Mucosa of stomach (tissue), 1 donor: ENCODE measurements at regions not wholly inside any gene's neighbourhood (a gene's known extent, or its start where the extent isn't known, plus 50 kb on each side); places are given as distances from the start of the nearest gene placed in this dataset.

Experiments used
- H3K27me3 ChIP-seq: one replicate; pipeline ENCODE4 v1.7.0; 2013; ENCODE audit warnings: mild to moderate bottlenecking, low read length; ENCODE audit not compliant: control insufficient read depth, insufficient read depth
- H3K36me3 ChIP-seq: one replicate; pipeline ENCODE4 v1.7.0; 2013; ENCODE audit warnings: low read length; ENCODE audit not compliant: control insufficient read depth, insufficient read depth
- H3K4me1 ChIP-seq: one replicate; pipeline ENCODE4 v1.7.0; 2013; ENCODE audit warnings: mild to moderate bottlenecking, low read length; ENCODE audit not compliant: control insufficient read depth, insufficient read depth
- H3K4me3 ChIP-seq: one replicate; pipeline ENCODE4 v1.7.0; 2013; ENCODE audit warnings: low read length
- H3K9ac ChIP-seq: one replicate; pipeline ENCODE4 v1.7.0; 2013; ENCODE audit warnings: mild to moderate bottlenecking, low read length, moderate library complexity
- H3K9me3 ChIP-seq: one replicate; pipeline ENCODE4 v1.7.0; 2013; ENCODE audit warnings: mild to moderate bottlenecking, low read length, moderate library complexity; ENCODE audit not compliant: control insufficient read depth
- donor health status: Pancreatic carcinoma.

- Histone ChIP-seq H3K36me3 (no peaks in the 10 kb centered on the region), H3K27me3 (no peaks in the 10 kb centered on the region), H3K9me3 (no peaks in the 10 kb centered on the region), H3K4me3 (no peak overlapping the region), H3K4me1 (peaks cover 9% of the 10 kb centered on the region), H3K9ac (no peak overlapping the region)
These were observed 147.5 kb upstream of the NCK2 start for GRCh38 chr2:105597011-105597805.

- Histone ChIP-seq H3K9me3 (no peaks in the 10 kb centered on the region), H3K9ac (no peak overlapping the region), H3K36me3 (no peaks in the 10 kb centered on the region), H3K4me1 (peaks cover 7% of the 10 kb centered on the region), H3K27me3 (no peaks in the 10 kb centered on the region), H3K4me3 (no peak overlapping the region)
These were observed 148.2 kb upstream of the NCK2 start for GRCh38 chr2:105596411-105596921.

- H3K4me1 ChIP-seq, result no peaks in the 10 kb centered on the region
- no peak overlapping the region for H3K9ac ChIP-seq
- H3K36me3 ChIP-seq, result no peaks in the 10 kb centered on the region
- no peak overlapping the region for H3K4me3 ChIP-seq
- H3K9me3 ChIP-seq, result no peaks in the 10 kb centered on the region
- no peaks in the 10 kb centered on the region for H3K27me3 ChIP-seq
These were observed 149.2 kb upstream of the NCK2 start for GRCh38 chr2:105595536-105595935.

GRCh38 chr2:105593221-105593967, 151.3 kb upstream of the NCK2 start:
- no peaks in the 10 kb centered on the region for H3K9me3 ChIP-seq
- no peak overlapping the region for H3K9ac ChIP-seq
- no peak overlapping the region for H3K4me3 ChIP-seq
- H3K4me1 ChIP-seq, result no peaks in the 10 kb centered on the region
- no peaks in the 10 kb centered on the region for H3K36me3 ChIP-seq
- no peaks in the 10 kb centered on the region for H3K27me3 ChIP-seq

GRCh38 chr2:105592288-105592687, 152.4 kb upstream of the NCK2 start:
- no peak overlapping the region for H3K4me3 ChIP-seq
- no peaks in the 10 kb centered on the region for H3K4me1 ChIP-seq
- no peaks in the 10 kb centered on the region for H3K27me3 ChIP-seq
- H3K36me3 ChIP-seq, result no peaks in the 10 kb centered on the region
- H3K9ac ChIP-seq, result no peak overlapping the region
- H3K9me3 ChIP-seq, result no peaks in the 10 kb centered on the region

DNA sequence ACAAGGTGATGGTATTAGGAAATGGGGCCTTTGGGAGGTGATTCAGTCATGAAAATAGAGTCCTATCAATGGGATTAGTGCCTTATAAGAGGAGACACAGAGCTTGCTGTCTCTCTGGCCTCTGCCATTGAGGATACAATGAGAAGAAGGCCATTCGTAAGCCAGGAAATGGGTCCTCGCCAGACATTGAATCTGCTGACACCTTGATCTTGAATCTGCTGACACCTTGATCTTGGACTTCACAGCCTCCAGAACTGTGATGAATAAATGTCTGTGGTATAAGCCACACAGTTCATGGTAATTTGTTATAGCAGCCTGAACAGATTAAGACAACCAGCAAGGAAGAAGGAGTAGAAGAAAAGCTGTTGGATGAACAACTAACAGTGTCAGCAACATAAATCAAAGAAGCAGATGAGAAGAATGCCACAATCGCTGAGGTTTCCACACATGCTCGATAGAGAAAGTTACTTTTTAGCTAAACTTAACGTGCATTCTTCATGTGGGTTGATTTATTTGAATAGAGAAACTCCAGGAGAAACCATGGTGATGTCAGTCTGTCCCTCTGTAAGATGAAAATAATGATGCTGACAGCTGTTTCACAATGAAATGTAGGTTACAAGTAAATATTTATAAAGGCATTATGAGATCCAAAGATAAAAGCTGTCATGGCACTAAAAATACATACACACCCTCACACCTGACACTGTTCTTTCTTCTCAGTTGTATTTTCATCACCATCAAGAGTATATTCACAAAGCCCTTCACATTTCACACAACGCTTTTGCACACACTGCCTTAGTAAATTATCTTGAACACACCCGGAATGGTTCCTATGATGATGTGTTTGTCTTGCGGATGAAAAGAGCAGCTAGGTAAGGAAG, 153.7 kb upstream of the NCK2 start:
- Histone ChIP-seq H3K9ac (no peak overlapping the region), H3K27me3 (no peaks in the 10 kb centered on the region), H3K4me1 (no peaks in the 10 kb centered on the region), H3K9me3 (no peaks in the 10 kb centered on the region), H3K4me3 (no peak overlapping the region), H3K36me3 (no peaks in the 10 kb centered on the region)

DNA sequence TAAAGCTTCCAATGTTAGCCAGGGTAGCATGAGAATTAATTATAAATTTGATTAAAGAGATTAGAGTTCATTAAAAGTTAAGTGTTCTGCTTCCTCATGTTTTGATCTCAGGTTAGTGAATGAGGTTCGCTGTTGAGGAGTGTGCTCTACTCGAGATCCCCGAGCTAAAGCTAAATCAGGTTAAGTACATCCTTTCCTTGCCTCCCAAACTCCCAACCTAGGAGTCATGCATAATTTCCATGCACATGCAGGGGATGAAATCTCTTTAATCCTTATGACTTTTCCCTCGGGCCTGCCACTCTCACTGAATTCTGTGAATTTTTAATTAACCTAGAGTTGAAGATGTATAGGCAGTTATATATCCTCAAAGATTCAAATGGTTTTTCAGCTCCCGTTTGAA, 156.1 kb upstream of the NCK2 start:
- H3K36me3 ChIP-seq, result no peaks in the 10 kb centered on the region
- H3K4me3 ChIP-seq, result no peak overlapping the region
- no peaks in the 10 kb centered on the region for H3K9me3 ChIP-seq
- H3K27me3 ChIP-seq, result no peaks in the 10 kb centered on the region
- H3K9ac ChIP-seq, result no peak overlapping the region
- H3K4me1 ChIP-seq, result peaks cover 16% of the 10 kb centered on the region

DNA sequence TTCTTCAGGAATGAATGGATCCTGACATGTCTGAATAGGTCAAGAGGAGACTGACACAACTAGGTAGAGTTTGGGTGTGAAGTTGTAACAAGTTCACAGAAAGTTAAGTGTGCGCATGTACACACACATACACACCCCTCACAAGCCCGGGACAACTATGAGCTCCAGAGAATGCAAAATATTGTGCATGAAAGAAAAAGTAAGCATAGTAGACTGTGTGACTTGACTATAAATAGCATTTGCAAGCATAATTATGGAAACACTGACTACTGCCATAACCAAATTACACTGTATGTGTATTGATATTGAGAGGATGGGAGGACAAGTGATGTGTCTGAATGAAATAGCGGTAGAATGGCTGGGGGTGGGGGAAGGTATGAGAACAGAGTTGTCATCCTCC, 157.1 kb upstream of the NCK2 start:
- no peaks in the 10 kb centered on the region for H3K9me3 ChIP-seq
- no peak overlapping the region for H3K4me3 ChIP-seq
- no peaks in the 10 kb centered on the region for H3K36me3 ChIP-seq
- H3K9ac ChIP-seq, result no peak overlapping the region
- peaks cover 23% of the 10 kb centered on the region for H3K4me1 ChIP-seq
- no peaks in the 10 kb centered on the region for H3K27me3 ChIP-seq

GRCh38 chr2:105584435-105585010, 160.2 kb upstream of the NCK2 start:
- no peaks in the 10 kb centered on the region for H3K9me3 ChIP-seq

GRCh38 chr2:105582952-105583660, 161.6 kb upstream of the NCK2 start:
- H3K4me3 ChIP-seq, result no peak overlapping the region
- no peaks in the 10 kb centered on the region for H3K9me3 ChIP-seq
- no peaks in the 10 kb centered on the region for H3K27me3 ChIP-seq
- no peaks in the 10 kb centered on the region for H3K36me3 ChIP-seq
- peak overlapping the region; percentile 47 for H3K9ac ChIP-seq
- peaks cover 37% of the 10 kb centered on the region for H3K4me1 ChIP-seq

More at GRCh38 chr2:105584435-105585010, 160.2 kb upstream of the NCK2 start:
- peaks cover 37% of the 10 kb centered on the region for H3K4me1 ChIP-seq
- no peak overlapping the region for H3K4me3 ChIP-seq
- no peak overlapping the region for H3K9ac ChIP-seq
- H3K36me3 ChIP-seq, result no peaks in the 10 kb centered on the region
- no peaks in the 10 kb centered on the region for H3K27me3 ChIP-seq

- no peaks in the 10 kb centered on the region for H3K36me3 ChIP-seq
- H3K9ac ChIP-seq, result no peak overlapping the region
- H3K4me3 ChIP-seq, result no peak overlapping the region
- H3K4me1 ChIP-seq, result peaks cover 41% of the 10 kb centered on the region
- H3K27me3 ChIP-seq, result no peaks in the 10 kb centered on the region
- H3K9me3 ChIP-seq, result no peaks in the 10 kb centered on the region
These were observed 163.2 kb upstream of the NCK2 start for GRCh38 chr2:105581555-105581944.
